ENCODE measurements at regions not wholly inside any gene's neighbourhood (a gene's known extent, or its start where the extent isn't known, plus 50 kb on each side); places are given as distances from the start of the nearest gene placed in this dataset.

- Mint-ChIP-seq H3K4me3 (no peak overlapping the region), H3K27me3 (ENCODE audit: insufficient read depth, low read depth) (peaks cover 2% of the 10 kb centered on the region), H3K4me1 (no peaks in the 10 kb centered on the region), H3K9me3 (peaks cover 2% of the 10 kb centered on the region), H3K36me3 (no peaks in the 10 kb centered on the region), H3K27ac (no peak overlapping the region)
- H3K9ac ChIP-seq = no peak overlapping the region
- TF ChIP-seq EZH2 (IDR thresholded peaks at IDR 0.05) = no peak
- TF ChIP-seq EZH2phosphoT487 (IDR thresholded peaks at IDR 0.05) = no peak
- H3K4me1 ChIP-seq = no peaks in the 10 kb centered on the region
- no peaks in the 10 kb centered on the region for H3K36me3 ChIP-seq
- no peak for DNase-seq (ENCODE audit: low spot score)
- no peaks in the 10 kb centered on the region for H3K9me3 ChIP-seq (ENCODE audit: low read depth)
- H2AFZ ChIP-seq (replicated peaks) = no peak overlapping the region
- no peaks in the 10 kb centered on the region for H4K20me1 ChIP-seq (ENCODE audit: low read depth)
- no peak overlapping the region for H3K4me2 ChIP-seq
- H3K4me3 ChIP-seq = no peak overlapping the region
- no peaks in the 10 kb centered on the region for H3K79me2 ChIP-seq (ENCODE audit: low read depth)
- no peak overlapping the region for H3K27ac ChIP-seq
- no peaks in the 10 kb centered on the region for H3K27me3 ChIP-seq
- no peaks in the 10 kb centered on the region for H3F3A ChIP-seq (ENCODE audit: low read depth)
These were observed 110.1 kb upstream of the GPBP1 start for GRCh38 chr5:57063773-57064172.

GRCh38 chr5:57066924-57067596, 106.8 kb upstream of the GPBP1 start:
- Mint-ChIP-seq H3K36me3 (no peaks in the 10 kb centered on the region), H3K9me3 (peaks cover 4% of the 10 kb centered on the region), H3K27ac (no peak overlapping the region), H3K4me3 (no peak overlapping the region), H3K4me1 (no peaks in the 10 kb centered on the region), H3K27me3 (ENCODE audit: insufficient read depth, low read depth) (peaks cover 4% of the 10 kb centered on the region)
- Histone ChIP-seq H3K9me3 (ENCODE audit: low read depth) (no peaks in the 10 kb centered on the region), H4K20me1 (ENCODE audit: low read depth) (no peaks in the 10 kb centered on the region), H3K4me2 (no peak overlapping the region), H3K27me3 (no peaks in the 10 kb centered on the region), H3K4me3 (no peak overlapping the region), H3K79me2 (ENCODE audit: low read depth) (no peaks in the 10 kb centered on the region), H3K4me1 (peaks cover 4% of the 10 kb centered on the region), H3K36me3 (no peaks in the 10 kb centered on the region), H3F3A (ENCODE audit: low read depth) (no peaks in the 10 kb centered on the region), H3K27ac (no peak overlapping the region), H2AFZ (replicated peaks) (peak overlapping the region; percentile 68), H3K9ac (no peak overlapping the region)
- TF ChIP-seq CTCF (IDR thresholded peaks at IDR 0.05) = no peak
- TF ChIP-seq EZH2 (IDR thresholded peaks at IDR 0.05) = no peak
- no peak for TF ChIP-seq EZH2phosphoT487 (IDR thresholded peaks at IDR 0.05)
- no peak for DNase-seq (ENCODE audit: low spot score)

GRCh38 chr5:57067597-57067924, 106.3 kb upstream of the GPBP1 start:
- peak overlapping the region; percentile 68 for H2AFZ ChIP-seq (replicated peaks)
- H3K27ac ChIP-seq = no peak overlapping the region
- Mint-ChIP-seq H3K4me3 (no peak overlapping the region), H3K36me3 (no peaks in the 10 kb centered on the region), H3K9me3 (peaks cover 4% of the 10 kb centered on the region), H3K27me3 (ENCODE audit: insufficient read depth, low read depth) (peaks cover 4% of the 10 kb centered on the region), H3K27ac (no peak overlapping the region), H3K4me1 (peaks cover 2% of the 10 kb centered on the region)
- no peaks in the 10 kb centered on the region for H3K36me3 ChIP-seq
- no peaks in the 10 kb centered on the region for H3K9me3 ChIP-seq (ENCODE audit: low read depth)
- no peaks in the 10 kb centered on the region for H3K79me2 ChIP-seq (ENCODE audit: low read depth)
- H4K20me1 ChIP-seq (ENCODE audit: low read depth) = no peaks in the 10 kb centered on the region
- H3F3A ChIP-seq (ENCODE audit: low read depth) = peaks cover 5% of the 10 kb centered on the region
- H3K4me2 ChIP-seq = no peak overlapping the region
- H3K27me3 ChIP-seq = no peaks in the 10 kb centered on the region
- DNase-seq (ENCODE audit: low spot score) = no peak
- no peak overlapping the region for H3K9ac ChIP-seq
- H3K4me3 ChIP-seq = no peak overlapping the region
- TF ChIP-seq EZH2phosphoT487 (IDR thresholded peaks at IDR 0.05) = no peak
- no peak for TF ChIP-seq EZH2 (IDR thresholded peaks at IDR 0.05)
- no peak for TF ChIP-seq CTCF (IDR thresholded peaks at IDR 0.05)
- H3K4me1 ChIP-seq = peaks cover 9% of the 10 kb centered on the region

- Histone ChIP-seq H3K9ac (no peak overlapping the region), H3K4me1 (peaks cover 13% of the 10 kb centered on the region), H3K27ac (no peak overlapping the region), H3K79me2 (ENCODE audit: low read depth) (no peaks in the 10 kb centered on the region), H2AFZ (replicated peaks) (no peak overlapping the region), H4K20me1 (ENCODE audit: low read depth) (no peaks in the 10 kb centered on the region), H3K9me3 (ENCODE audit: low read depth) (no peaks in the 10 kb centered on the region), H3K27me3 (no peaks in the 10 kb centered on the region), H3K4me3 (no peak overlapping the region), H3K4me2 (no peak overlapping the region), H3F3A (ENCODE audit: low read depth) (peaks cover 5% of the 10 kb centered on the region), H3K36me3 (no peaks in the 10 kb centered on the region)
- TF ChIP-seq EZH2 (IDR thresholded peaks at IDR 0.05) = no peak
- no peak for TF ChIP-seq EZH2phosphoT487 (IDR thresholded peaks at IDR 0.05)
- TF ChIP-seq CTCF (IDR thresholded peaks at IDR 0.05) = no peak
- H3K4me3 Mint-ChIP-seq = no peak overlapping the region
- H3K4me1 Mint-ChIP-seq = peaks cover 4% of the 10 kb centered on the region
- H3K36me3 Mint-ChIP-seq = no peaks in the 10 kb centered on the region
- no peak overlapping the region for H3K27ac Mint-ChIP-seq
- DNase-seq (ENCODE audit: low spot score) = no peak
- peaks cover 4% of the 10 kb centered on the region for H3K27me3 Mint-ChIP-seq (ENCODE audit: insufficient read depth, low read depth)
- peaks cover 4% of the 10 kb centered on the region for H3K9me3 Mint-ChIP-seq
These were observed 104.6 kb upstream of the GPBP1 start for GRCh38 chr5:57069115-57069835.
